ENCODE measurements at regions not wholly inside any gene's neighbourhood (a gene's known extent, or its start where the extent isn't known, plus 50 kb on each side); places are given as distances from the start of the nearest gene placed in this dataset.

DNA sequence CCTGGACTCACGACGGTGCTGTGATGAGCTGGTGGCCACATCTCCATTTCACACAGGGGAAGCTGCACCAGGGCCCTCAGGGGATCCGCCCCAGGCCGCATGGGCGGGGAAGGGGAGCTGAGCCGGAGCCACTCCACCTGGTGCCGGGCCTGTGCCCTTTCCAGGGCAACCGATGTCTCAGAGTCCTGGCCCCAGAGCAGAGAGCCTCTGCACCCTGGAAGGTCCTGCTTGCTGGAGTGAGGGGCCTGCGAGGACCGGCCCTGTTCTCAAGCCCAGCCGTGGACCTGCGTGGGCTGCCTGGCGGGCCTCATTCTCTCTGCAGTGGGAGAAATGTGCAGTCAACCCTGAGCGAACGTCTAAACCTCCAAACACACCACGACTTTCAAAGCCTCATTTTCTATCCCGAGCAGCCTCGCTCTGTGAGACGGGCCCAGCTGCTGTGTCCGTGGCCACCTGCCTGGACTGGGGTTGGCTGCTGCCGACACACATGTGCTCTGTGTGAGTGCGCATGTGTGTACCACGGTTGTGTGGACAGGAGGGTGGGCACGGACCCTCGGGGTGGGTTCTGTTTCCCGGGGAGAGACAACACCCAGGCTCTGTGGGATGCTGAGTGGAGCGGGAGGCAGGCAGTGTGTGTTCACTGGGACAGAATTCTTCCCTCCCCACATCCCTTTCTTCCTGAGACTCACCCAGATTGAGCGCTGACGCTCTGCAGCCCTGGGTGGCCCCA is 163.5 kb downstream of the KIF26A start:
- Histone ChIP-seq H2AFZ (ENCODE audit: low read depth, low read length) (no peak overlapping the region), H3K27ac (ENCODE audit: low read length) (no peak overlapping the region), H3K9me3 (ENCODE audit: insufficient read depth, low read length, severe bottlenecking) (no peaks in the 10 kb centered on the region), H4K20me1 (ENCODE audit: insufficient read depth, low read length) (no peaks in the 10 kb centered on the region), H3K9ac (ENCODE audit: low read depth, low read length) (no peak overlapping the region), H3K79me2 (ENCODE audit: insufficient read depth, low read length) (no peaks in the 10 kb centered on the region), H3K4me2 (ENCODE audit: insufficient read depth, low read length) (no peak overlapping the region), H3K4me1 (ENCODE audit: insufficient read depth, low read length) (no peaks in the 10 kb centered on the region), H3K4me3 (ENCODE audit: low read depth in 1 of 2, low read length in 2 of 2) (no peak overlapping the region), H3K27me3 (ENCODE audit: insufficient read depth, low read length, poor library complexity) (no peaks in the 10 kb centered on the region), H3K36me3 (ENCODE audit: insufficient read depth, low read length) (no peaks in the 10 kb centered on the region)
- TF ChIP-seq, protein P1, sequence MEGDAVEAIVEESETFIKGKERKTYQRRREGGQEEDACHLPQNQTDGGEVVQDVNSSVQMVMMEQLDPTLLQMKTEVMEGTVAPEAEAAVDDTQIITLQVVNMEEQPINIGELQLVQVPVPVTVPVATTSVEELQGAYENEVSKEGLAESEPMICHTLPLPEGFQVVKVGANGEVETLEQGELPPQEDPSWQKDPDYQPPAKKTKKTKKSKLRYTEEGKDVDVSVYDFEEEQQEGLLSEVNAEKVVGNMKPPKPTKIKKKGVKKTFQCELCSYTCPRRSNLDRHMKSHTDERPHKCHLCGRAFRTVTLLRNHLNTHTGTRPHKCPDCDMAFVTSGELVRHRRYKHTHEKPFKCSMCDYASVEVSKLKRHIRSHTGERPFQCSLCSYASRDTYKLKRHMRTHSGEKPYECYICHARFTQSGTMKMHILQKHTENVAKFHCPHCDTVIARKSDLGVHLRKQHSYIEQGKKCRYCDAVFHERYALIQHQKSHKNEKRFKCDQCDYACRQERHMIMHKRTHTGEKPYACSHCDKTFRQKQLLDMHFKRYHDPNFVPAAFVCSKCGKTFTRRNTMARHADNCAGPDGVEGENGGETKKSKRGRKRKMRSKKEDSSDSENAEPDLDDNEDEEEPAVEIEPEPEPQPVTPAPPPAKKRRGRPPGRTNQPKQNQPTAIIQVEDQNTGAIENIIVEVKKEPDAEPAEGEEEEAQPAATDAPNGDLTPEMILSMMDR (IDR thresholded peaks at IDR 0.05; ENCODE audit: borderline replicate concordance, extremely low read depth, low read length, poor library complexity, severe bottlenecking): no peak
- TF ChIP-seq EZH2 (IDR thresholded peaks at IDR 0.05; ENCODE audit: borderline replicate concordance, low read depth, low read length, severe bottlenecking): no peak
- ATAC-seq (ENCODE audit: insufficient read depth, low read depth): no peak
- DNase-seq: no peak

DNA sequence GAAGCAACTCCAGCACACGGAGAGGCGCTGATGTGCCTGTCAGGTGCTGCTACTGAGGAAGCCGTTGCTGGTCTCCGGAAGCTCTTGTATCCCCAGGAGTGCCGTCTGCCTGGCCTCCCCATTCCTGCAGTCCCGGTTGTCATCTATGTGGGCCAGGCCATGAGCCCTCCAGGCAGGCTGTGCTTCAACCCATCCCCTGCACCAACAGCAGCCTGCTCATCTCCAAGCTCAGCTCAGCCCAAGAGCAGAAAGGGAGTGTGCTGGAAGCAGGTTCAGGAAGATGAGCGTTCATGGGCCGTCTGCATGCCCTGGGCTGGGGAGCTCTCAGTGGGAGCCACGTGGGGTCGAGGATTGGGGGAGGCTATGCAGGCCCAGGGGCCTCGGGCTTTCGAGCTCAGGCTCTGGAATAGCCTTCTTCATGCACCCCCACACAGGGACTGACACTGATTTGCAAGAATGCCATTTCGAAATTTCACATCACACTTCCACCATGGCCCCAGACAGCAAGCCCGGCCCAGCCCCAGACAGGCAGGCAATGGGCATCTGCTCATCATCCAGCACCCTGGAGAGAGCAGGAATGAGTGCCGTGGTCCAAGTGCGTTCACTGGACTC is 164.5 kb downstream of the KIF26A start:
- Histone ChIP-seq H2AFZ (ENCODE audit: low read depth, low read length) (no peak overlapping the region), H3K79me2 (ENCODE audit: insufficient read depth, low read length) (no peaks in the 10 kb centered on the region), H3K4me3 (ENCODE audit: low read depth in 1 of 2, low read length in 2 of 2) (no peak overlapping the region), H3K9ac (ENCODE audit: low read depth, low read length) (no peak overlapping the region), H3K27me3 (ENCODE audit: insufficient read depth, low read length, poor library complexity) (no peaks in the 10 kb centered on the region), H3K27ac (ENCODE audit: low read length) (no peak overlapping the region), H4K20me1 (ENCODE audit: insufficient read depth, low read length) (no peaks in the 10 kb centered on the region), H3K4me1 (ENCODE audit: insufficient read depth, low read length) (no peaks in the 10 kb centered on the region), H3K9me3 (ENCODE audit: insufficient read depth, low read length, severe bottlenecking) (no peaks in the 10 kb centered on the region), H3K4me2 (ENCODE audit: insufficient read depth, low read length) (no peak overlapping the region), H3K36me3 (ENCODE audit: insufficient read depth, low read length) (no peaks in the 10 kb centered on the region)
- TF ChIP-seq, protein P1 (IDR thresholded peaks at IDR 0.05; ENCODE audit: borderline replicate concordance, extremely low read depth, low read length, poor library complexity, severe bottlenecking): no peak
- TF ChIP-seq EZH2 (IDR thresholded peaks at IDR 0.05; ENCODE audit: borderline replicate concordance, low read depth, low read length, severe bottlenecking): no peak
- no peak for ATAC-seq (ENCODE audit: insufficient read depth, low read depth)
- DNase-seq: no peak

DNA sequence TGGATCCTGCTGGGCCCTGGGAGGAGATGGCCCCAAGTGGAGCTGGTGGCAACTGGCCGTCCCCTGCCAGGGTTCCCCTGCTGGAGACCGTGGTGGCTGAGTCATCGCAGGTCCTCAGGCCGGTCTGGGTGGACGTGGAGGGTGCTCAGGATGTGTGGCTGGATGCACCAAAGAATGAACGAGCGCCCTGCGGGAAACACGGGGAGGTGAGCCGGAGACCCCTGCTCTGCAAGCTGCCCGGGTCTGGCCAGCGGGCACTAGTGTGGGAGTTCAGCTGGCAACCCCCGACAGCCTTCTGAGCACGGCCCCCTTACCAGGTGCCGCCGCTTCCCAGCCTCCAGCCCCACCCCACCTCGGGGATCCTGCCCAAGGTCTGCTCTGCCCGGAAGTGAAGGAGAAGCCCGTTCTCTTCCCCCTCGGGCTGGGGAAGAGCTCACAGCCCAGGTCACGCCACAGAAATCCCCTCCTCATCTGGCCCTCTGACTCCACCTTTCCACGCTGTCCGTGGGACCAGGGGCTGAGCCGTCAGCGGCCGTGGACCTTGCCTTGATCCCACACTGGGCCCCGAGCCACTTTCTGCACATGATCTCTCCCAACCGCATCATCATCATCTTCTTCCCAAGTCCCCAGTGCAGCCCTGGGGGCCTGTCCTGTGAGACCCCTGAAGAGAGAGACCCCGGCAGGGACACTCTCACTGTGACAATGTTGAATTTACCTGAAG is 165.5 kb downstream of the KIF26A start:
- Histone ChIP-seq H3K36me3 (ENCODE audit: insufficient read depth, low read length) (no peaks in the 10 kb centered on the region), H3K27me3 (ENCODE audit: insufficient read depth, low read length, poor library complexity) (no peaks in the 10 kb centered on the region), H3K9me3 (ENCODE audit: insufficient read depth, low read length, severe bottlenecking) (no peaks in the 10 kb centered on the region), H3K9ac (ENCODE audit: low read depth, low read length) (no peak overlapping the region), H3K4me1 (ENCODE audit: insufficient read depth, low read length) (no peaks in the 10 kb centered on the region), H3K4me3 (ENCODE audit: low read depth in 1 of 2, low read length in 2 of 2) (no peak overlapping the region), H3K27ac (ENCODE audit: low read length) (no peak overlapping the region), H2AFZ (ENCODE audit: low read depth, low read length) (no peak overlapping the region), H3K4me2 (ENCODE audit: insufficient read depth, low read length) (no peak overlapping the region), H3K79me2 (ENCODE audit: insufficient read depth, low read length) (no peaks in the 10 kb centered on the region), H4K20me1 (ENCODE audit: insufficient read depth, low read length) (no peaks in the 10 kb centered on the region)
- TF ChIP-seq EZH2 (IDR thresholded peaks at IDR 0.05; ENCODE audit: borderline replicate concordance, low read depth, low read length, severe bottlenecking): no peak
- TF ChIP-seq, protein P1 (IDR thresholded peaks at IDR 0.05; ENCODE audit: borderline replicate concordance, extremely low read depth, low read length, poor library complexity, severe bottlenecking): no peak
- ATAC-seq (ENCODE audit: insufficient read depth, low read depth): no peak
- no peak for DNase-seq
